Peyer's patch (tissue), 4 donors: ENCODE measurements at regions not wholly inside any gene's neighbourhood (a gene's known extent, or its start where the extent isn't known, plus 50 kb on each side); places are given as distances from the start of the nearest gene placed in this dataset.

Source experiments
- POLR2A ChIP-seq, 2 donors: fragments of 450-650 bp; IDR thresholded peaks; one replicate each; pipeline ENCODE4 v1.5.1; 2017; ENCODE audit warnings: antibody characterized with exemption in 2 of 2, mild to moderate bottlenecking in 2 of 2, moderate library complexity in 2 of 2
- TF ChIP-seq, protein P1 (sequence below), 6 experiments: fragments of 450-650 bp in 4 of 6; fragments of 200-600 bp in 2 of 6; sonication (generic) in 1 of 6; IDR thresholded peaks; one replicate each; pipeline ENCODE4 v1.5.1; 2017 to 2019; ENCODE audit warnings: antibody characterized with exemption in 6 of 6, mild to moderate bottlenecking in 3 of 6, moderate library complexity in 1 of 6

DNA sequence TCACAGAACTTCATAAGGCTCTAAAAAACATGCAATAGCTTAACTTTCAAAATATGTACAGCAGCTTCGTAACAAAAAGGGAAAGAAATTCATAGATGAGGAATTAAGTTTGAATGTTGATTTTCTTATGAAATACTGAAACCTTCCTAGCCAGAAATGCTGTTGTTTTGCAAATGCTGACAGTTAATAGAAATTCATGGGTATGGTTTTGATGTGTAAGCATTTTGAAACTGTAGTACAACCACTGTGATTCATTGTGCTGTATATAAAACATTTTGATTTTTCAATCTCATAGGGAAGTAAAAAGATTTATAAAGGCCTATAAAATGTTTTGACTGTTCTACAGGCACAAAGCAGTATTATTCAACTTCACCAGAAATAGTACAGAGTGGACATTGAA is 228.4 kb upstream of the EYS start:
- TF ChIP-seq POLR2A (IDR thresholded peaks at IDR 0.05): no peak
- TF ChIP-seq, protein P1, sequence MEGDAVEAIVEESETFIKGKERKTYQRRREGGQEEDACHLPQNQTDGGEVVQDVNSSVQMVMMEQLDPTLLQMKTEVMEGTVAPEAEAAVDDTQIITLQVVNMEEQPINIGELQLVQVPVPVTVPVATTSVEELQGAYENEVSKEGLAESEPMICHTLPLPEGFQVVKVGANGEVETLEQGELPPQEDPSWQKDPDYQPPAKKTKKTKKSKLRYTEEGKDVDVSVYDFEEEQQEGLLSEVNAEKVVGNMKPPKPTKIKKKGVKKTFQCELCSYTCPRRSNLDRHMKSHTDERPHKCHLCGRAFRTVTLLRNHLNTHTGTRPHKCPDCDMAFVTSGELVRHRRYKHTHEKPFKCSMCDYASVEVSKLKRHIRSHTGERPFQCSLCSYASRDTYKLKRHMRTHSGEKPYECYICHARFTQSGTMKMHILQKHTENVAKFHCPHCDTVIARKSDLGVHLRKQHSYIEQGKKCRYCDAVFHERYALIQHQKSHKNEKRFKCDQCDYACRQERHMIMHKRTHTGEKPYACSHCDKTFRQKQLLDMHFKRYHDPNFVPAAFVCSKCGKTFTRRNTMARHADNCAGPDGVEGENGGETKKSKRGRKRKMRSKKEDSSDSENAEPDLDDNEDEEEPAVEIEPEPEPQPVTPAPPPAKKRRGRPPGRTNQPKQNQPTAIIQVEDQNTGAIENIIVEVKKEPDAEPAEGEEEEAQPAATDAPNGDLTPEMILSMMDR (IDR thresholded peaks at IDR 0.05): no peak
